KMS-11 (cell line): ENCODE measurements at regions not wholly inside any gene's neighbourhood (a gene's known extent, or its start where the extent isn't known, plus 50 kb on each side); places are given as distances from the start of the nearest gene placed in this dataset.

Source experiments
- H2AFZ ChIP-seq: fragments of 200-600 bp; sonication (generic); 2 replicates; pipeline ENCODE4 v1.6.1; 2016; ENCODE audit warnings: antibody characterized with exemption, mixed run types, low read depth
- H3K27ac ChIP-seq: fragments of 200-600 bp; sonication (generic); 2 replicates; pipeline ENCODE4 v1.6.1; 2016; ENCODE audit warnings: mild to moderate bottlenecking, mixed run types
- H3K27me3 ChIP-seq: fragments of 200-600 bp; sonication (generic); 2 replicates; pipeline ENCODE4 v1.6.1; 2017; ENCODE audit warnings: mild to moderate bottlenecking, low read depth, mixed run types, moderate library complexity; ENCODE audit not compliant: insufficient read depth
- H3K36me3 ChIP-seq: fragments of 200-600 bp; sonication (generic); 2 replicates; pipeline ENCODE4 v1.6.1; 2017; ENCODE audit warnings: mild to moderate bottlenecking, mixed run types; ENCODE audit not compliant: insufficient read depth
- H3K4me1 ChIP-seq: fragments of 200-600 bp; sonication (generic); 2 replicates; pipeline ENCODE4 v1.6.1; 2016; ENCODE audit warnings: mild to moderate bottlenecking, low read depth, mixed run types; ENCODE audit not compliant: poor library complexity, severe bottlenecking
- H3K4me2 ChIP-seq: fragments of 200-600 bp; sonication (generic); 2 replicates; pipeline ENCODE4 v1.7.0; 2016; ENCODE audit warnings: mild to moderate bottlenecking, mixed run types
- H3K4me3 ChIP-seq: fragments of 200-600 bp; sonication (generic); IDR thresholded peaks from 2 replicates; pipeline ENCODE4 v1.6.1; 2017; ENCODE audit warnings: low read depth, low read length, mixed read lengths; ENCODE audit not compliant: insufficient read depth
- H3K79me2 ChIP-seq: fragments of 200-600 bp; sonication (generic); 2 replicates; pipeline ENCODE4 v1.6.1; 2016; ENCODE audit warnings: low read depth, mixed run types; ENCODE audit not compliant: insufficient read depth
- H3K9ac ChIP-seq: fragments of 200-600 bp; sonication (generic); 2 replicates; pipeline ENCODE4 v1.6.1; 2016; ENCODE audit warnings: mild to moderate bottlenecking, mixed run types
- H4K20me1 ChIP-seq: fragments of 200-600 bp; sonication (generic); 2 replicates; pipeline ENCODE4 v1.6.1; 2016; ENCODE audit warnings: mild to moderate bottlenecking, mixed run types; ENCODE audit not compliant: insufficient read depth
- TF ChIP-seq, protein P1 (sequence below): fragments of 200-600 bp; sonication (generic); conservative IDR thresholded peaks from 2 replicates; pipeline ENCODE4 v1.6.1; 2017; ENCODE audit warnings: low read depth, mild to moderate bottlenecking, antibody characterized with exemption, low read length, moderate library complexity, mixed read lengths

DNA sequence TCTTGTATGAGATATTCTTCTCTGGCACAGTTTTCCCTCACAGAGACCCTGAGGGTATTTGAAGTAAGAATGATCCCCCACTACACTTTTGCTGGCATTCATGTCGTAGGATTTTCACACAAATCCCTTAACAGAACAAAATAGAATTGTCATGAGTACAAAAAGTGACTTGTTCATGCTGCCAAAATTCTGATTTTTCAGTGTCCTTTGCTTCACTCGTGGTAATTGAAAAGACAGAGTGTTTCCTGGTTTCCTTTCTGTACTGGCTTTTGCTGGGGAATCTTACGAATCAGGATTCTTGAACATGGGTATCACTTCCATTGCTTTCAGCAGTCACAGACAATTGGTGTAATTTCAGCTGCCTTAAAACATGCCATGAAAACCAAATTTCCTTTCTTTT, 756.3 kb downstream of the REEP3 start:
- no peaks in the 10 kb centered on the region for H4K20me1 ChIP-seq
- no peaks in the 10 kb centered on the region for H3K4me1 ChIP-seq
- no peak overlapping the region for H2AFZ ChIP-seq
- no peak overlapping the region for H3K9ac ChIP-seq
- no peaks in the 10 kb centered on the region for H3K79me2 ChIP-seq
- H3K4me2 ChIP-seq = no peak overlapping the region
- no peaks in the 10 kb centered on the region for H3K27me3 ChIP-seq
- TF ChIP-seq, protein P1, sequence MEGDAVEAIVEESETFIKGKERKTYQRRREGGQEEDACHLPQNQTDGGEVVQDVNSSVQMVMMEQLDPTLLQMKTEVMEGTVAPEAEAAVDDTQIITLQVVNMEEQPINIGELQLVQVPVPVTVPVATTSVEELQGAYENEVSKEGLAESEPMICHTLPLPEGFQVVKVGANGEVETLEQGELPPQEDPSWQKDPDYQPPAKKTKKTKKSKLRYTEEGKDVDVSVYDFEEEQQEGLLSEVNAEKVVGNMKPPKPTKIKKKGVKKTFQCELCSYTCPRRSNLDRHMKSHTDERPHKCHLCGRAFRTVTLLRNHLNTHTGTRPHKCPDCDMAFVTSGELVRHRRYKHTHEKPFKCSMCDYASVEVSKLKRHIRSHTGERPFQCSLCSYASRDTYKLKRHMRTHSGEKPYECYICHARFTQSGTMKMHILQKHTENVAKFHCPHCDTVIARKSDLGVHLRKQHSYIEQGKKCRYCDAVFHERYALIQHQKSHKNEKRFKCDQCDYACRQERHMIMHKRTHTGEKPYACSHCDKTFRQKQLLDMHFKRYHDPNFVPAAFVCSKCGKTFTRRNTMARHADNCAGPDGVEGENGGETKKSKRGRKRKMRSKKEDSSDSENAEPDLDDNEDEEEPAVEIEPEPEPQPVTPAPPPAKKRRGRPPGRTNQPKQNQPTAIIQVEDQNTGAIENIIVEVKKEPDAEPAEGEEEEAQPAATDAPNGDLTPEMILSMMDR = no peak
- H3K27ac ChIP-seq = no peak overlapping the region
- H3K4me3 ChIP-seq = no peak overlapping the region
- H3K36me3 ChIP-seq = no peaks in the 10 kb centered on the region

DNA sequence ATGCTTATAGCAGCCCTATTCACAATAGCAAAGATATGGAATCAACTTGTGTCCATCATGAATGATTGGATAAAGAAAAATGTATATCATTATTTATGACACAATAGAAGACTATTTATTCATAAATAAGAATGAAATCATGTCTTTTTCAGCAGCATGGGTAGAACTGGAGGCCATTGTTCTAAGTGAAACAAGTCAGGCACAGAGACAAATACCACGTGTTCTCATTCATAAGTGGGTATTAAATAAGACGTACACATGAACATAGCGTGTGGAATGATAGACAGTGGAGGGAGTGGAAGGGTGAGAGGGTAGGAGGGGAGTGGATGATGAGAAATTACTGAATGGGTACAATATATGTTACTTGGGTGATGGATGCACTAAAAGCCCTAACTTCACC, 762.4 kb downstream of the REEP3 start:
- no peak overlapping the region for H3K27ac ChIP-seq
- no peaks in the 10 kb centered on the region for H3K4me1 ChIP-seq
- no peak overlapping the region for H3K4me3 ChIP-seq
- H3K9ac ChIP-seq = no peak overlapping the region
- H3K27me3 ChIP-seq = no peaks in the 10 kb centered on the region
- TF ChIP-seq, protein P1 = no peak
- no peak overlapping the region for H2AFZ ChIP-seq
- H3K4me2 ChIP-seq = no peak overlapping the region
- H4K20me1 ChIP-seq = no peaks in the 10 kb centered on the region
- H3K36me3 ChIP-seq = no peaks in the 10 kb centered on the region
- H3K79me2 ChIP-seq = no peaks in the 10 kb centered on the region

DNA sequence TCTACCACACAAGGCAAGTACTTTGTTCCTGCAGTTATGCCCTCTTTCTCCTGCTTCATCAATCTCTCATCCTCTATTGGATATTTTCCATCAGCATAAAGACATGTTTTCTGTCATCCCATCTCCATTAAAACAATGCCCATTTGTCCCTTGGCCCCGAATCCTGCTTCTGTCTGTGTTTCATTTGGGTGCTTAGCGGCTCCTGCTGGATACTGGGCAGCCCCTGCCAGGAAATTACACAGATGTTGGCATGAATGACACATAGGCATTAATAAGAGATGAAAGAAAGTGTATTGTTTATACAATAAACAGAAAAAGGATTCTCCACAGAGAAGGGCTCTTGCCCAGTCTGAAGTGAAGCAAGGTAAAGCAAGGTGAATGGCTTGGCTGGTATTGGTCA, 765.3 kb downstream of the REEP3 start:
- no peaks in the 10 kb centered on the region for H3K36me3 ChIP-seq

DNA sequence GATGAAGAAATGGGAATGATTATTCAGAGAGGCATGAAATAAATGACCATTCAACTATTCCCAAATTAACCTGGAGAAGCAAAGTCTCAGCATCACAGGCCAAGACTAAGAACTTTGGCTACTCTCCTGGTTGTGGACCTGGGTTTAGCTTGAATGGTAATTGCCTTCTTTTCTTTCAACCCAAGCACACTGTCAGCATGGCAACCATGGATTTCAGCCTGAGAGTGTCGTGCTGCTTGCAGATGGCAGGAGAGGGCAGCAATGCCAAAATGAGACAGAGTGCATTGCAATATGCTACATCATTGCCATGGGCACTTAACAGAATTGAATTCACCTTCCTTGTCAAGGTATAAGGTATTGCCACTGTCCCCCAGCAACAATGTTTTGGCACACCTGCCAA, 767.2 kb downstream of the REEP3 start:
- H3K4me1 ChIP-seq = no peaks in the 10 kb centered on the region
- H3K79me2 ChIP-seq = no peaks in the 10 kb centered on the region
- H3K27ac ChIP-seq = no peak overlapping the region
- H3K4me3 ChIP-seq = no peak overlapping the region
- no peak overlapping the region for H3K4me2 ChIP-seq
- TF ChIP-seq, protein P1 = no peak
- H4K20me1 ChIP-seq = no peaks in the 10 kb centered on the region
- H3K27me3 ChIP-seq = no peaks in the 10 kb centered on the region
- no peak overlapping the region for H2AFZ ChIP-seq
- no peaks in the 10 kb centered on the region for H3K36me3 ChIP-seq
- H3K9ac ChIP-seq = no peak overlapping the region

More for the DNA sequence above, 765.3 kb downstream of the REEP3 start:
- Histone ChIP-seq H3K9ac (no peak overlapping the region), H3K79me2 (no peaks in the 10 kb centered on the region), H3K27me3 (no peaks in the 10 kb centered on the region), H3K4me3 (no peak overlapping the region), H3K4me1 (no peaks in the 10 kb centered on the region), H4K20me1 (no peaks in the 10 kb centered on the region), H3K4me2 (no peak overlapping the region), H3K27ac (no peak overlapping the region), H2AFZ (no peak overlapping the region)
- TF ChIP-seq, protein P1 = no peak
